GM12878 (cell line): ENCODE measurements at regions not wholly inside any gene's neighbourhood (a gene's known extent, or its start where the extent isn't known, plus 50 kb on each side); places are given as distances from the start of the nearest gene placed in this dataset.

ENCODE experiments used
- BHLHE40 ChIP-seq, 2 experiments: fragments of 450-650 bp in 1 of 2; IDR thresholded peaks; 2 replicates each; pipeline ENCODE4 v1.6.1; 2011 to 2017; ENCODE audit warnings: low read depth in 2 of 2, borderline replicate concordance in 1 of 2, improper control_type of control experiment in 1 of 2, low read length in 1 of 2, mild to moderate bottlenecking in 1 of 2
- BRCA1 ChIP-seq: IDR thresholded peaks from 2 replicates; pipeline ENCODE4 v1.6.1; 2011; ENCODE audit warnings: low read depth, low read length, improper control_type of control experiment
- CTCF ChIP-seq, 3 experiments: IDR thresholded peaks in 2 of 3; conservative IDR thresholded peaks in 1 of 3; 2 replicates each; pipeline ENCODE4 v1.5.1; 2011; ENCODE audit warnings: low read depth in 3 of 3, low read length in 3 of 3, mild to moderate bottlenecking in 3 of 3, control low read depth in 2 of 3, moderate library complexity in 2 of 3, inconsistent platforms in 1 of 3, mixed read lengths in 1 of 3; ENCODE audit not compliant: control insufficient read depth in 2 of 3, insufficient read depth in 1 of 3; ENCODE audit errors: extremely low read depth in 1 of 3
- ESRRA ChIP-seq: IDR thresholded peaks from 2 replicates; pipeline ENCODE4 v1.6.1; 2012; ENCODE audit warnings: mild to moderate bottlenecking, low read length, improper control_type of control experiment
- IRF3 ChIP-seq: fragments of 450-650 bp; IDR thresholded peaks from 2 replicates; pipeline ENCODE4 v1.6.1; 2014; ENCODE audit warnings: mild to moderate bottlenecking
- MXI1 ChIP-seq: fragments of 150-350 bp; IDR thresholded peaks from 2 replicates; pipeline ENCODE4 v1.6.1; 2011; ENCODE audit warnings: low read depth, mild to moderate bottlenecking, inconsistent platforms, low read length, improper control_type of control experiment
- POLR2A ChIP-seq: IDR thresholded peaks from 2 replicates; pipeline ENCODE4 v1.6.1; 2011; ENCODE audit warnings: low read depth, mild to moderate bottlenecking, low read length
- RCOR1 ChIP-seq: conservative IDR thresholded peaks from 2 replicates; pipeline ENCODE4 v1.6.1; 2012; ENCODE audit warnings: low read depth, low read length, improper control_type of control experiment
- RFX5 ChIP-seq: IDR thresholded peaks from 2 replicates; pipeline ENCODE4 v1.6.1; 2011; ENCODE audit warnings: low read depth, low read length, improper control_type of control experiment
- SREBF2 ChIP-seq: IDR thresholded peaks from 2 replicates; pipeline ENCODE4 v1.6.1; 2012; ENCODE audit warnings: mild to moderate bottlenecking, low read length
- TAF1 ChIP-seq: IDR thresholded peaks from 2 replicates; pipeline ENCODE4 v1.6.1; 2011; ENCODE audit warnings: mild to moderate bottlenecking, low read depth, low read length, borderline replicate concordance
- TCF12 ChIP-seq: IDR thresholded peaks from 2 replicates; pipeline ENCODE4 v1.6.1; 2011; ENCODE audit warnings: low read depth, mild to moderate bottlenecking, low read length
- TCF7 ChIP-seq: IDR thresholded peaks from 2 replicates; pipeline ENCODE4 v1.6.1; 2014; ENCODE audit warnings: antibody characterized with exemption, borderline replicate concordance

GRCh38 chr15:96627031-96627568 lies 296.6 kb downstream of the NR2F2 start:
- TF ChIP-seq RCOR1, result no peak
- no peak for TF ChIP-seq POLR2A
- no peak for TF ChIP-seq BHLHE40 (IDR thresholded peaks at IDR 0.05; ENCODE audit: borderline replicate concordance in 1 of 2, low read depth in 2 of 2, low read length in 1 of 2)
- no peak for TF ChIP-seq RFX5
- no peak for TF ChIP-seq IRF3
- TF ChIP-seq CTCF (IDR thresholded peaks at IDR 0.05 in 2 of 3, conservative IDR thresholded peaks at IDR 0.05 in 1 of 3; ENCODE audit: control insufficient read depth in 2 of 3, extremely low read depth in 1 of 3, insufficient read depth in 1 of 3, low read depth in 3 of 3, low read length in 3 of 3), result no peak
- no peak for TF ChIP-seq TCF12
- TF ChIP-seq TCF7, result no peak
- TF ChIP-seq TAF1, result no peak
- TF ChIP-seq BRCA1, result no peak
- no peak for TF ChIP-seq SREBF2
- no peak for TF ChIP-seq MXI1
- TF ChIP-seq ESRRA, result no peak
